Endothelial cell of umbilical vein (primary cell): ENCODE measurements at regions not wholly inside any gene's neighbourhood (a gene's known extent, or its start where the extent isn't known, plus 50 kb on each side); places are given as distances from the start of the nearest gene placed in this dataset.

Experiments
- BruUV-seq: library from RNA; stranded (reverse); fragments of 400-500 nt; replicated peaks from 2 replicates; lab custom pipeline; 2021; lab: Mats Ljungman, UMichigan
- CTCF ChIA-PET: fragments of 300-600, 350-600 bp; sonication (Branson Sonifier 250); formaldehyde crosslinking; loops from one replicate; lab custom pipeline; 2021; ENCODE audit warnings: antibody characterized with exemption, inconsistent platforms; lab: Charles Lee
- POLR2A ChIA-PET: fragments of 300-600, 350-600 bp; sonication (Branson Sonifier 250); formaldehyde crosslinking; loops from one replicate; lab custom pipeline; 2021; ENCODE audit warnings: antibody characterized with exemption, inconsistent platforms; lab: Charles Lee
- DNase-seq: peaks from one replicate; pipeline ENCODE4 v3.0.0-alpha.2; 2011; ENCODE audit warnings: low read depth, low spot score
- FAIRE-seq: peaks from 2 replicates; lab custom pipeline; 2011; peaks lifted over from hg19 to GRCh38; lab: Jason Lieb, UNC
- H2AFZ ChIP-seq: 2 replicates; pipeline ENCODE4 v1.6.0; 2012; ENCODE audit warnings: low read depth, low read length, control low read depth, inconsistent platforms
- H3K27ac ChIP-seq: 2 replicates; pipeline ENCODE4 v1.5.1; 2011; ENCODE audit warnings: low read depth, mild to moderate bottlenecking, control low read depth, low read length, moderate library complexity; ENCODE audit not compliant: insufficient read depth
- H3K27me3 ChIP-seq, 2 experiments: 2 replicates each; pipeline versions ENCODE4 v1.6.0 to v1.6.1; 2011; ENCODE audit warnings: low read length in 2 of 2, mixed read lengths in 1 of 2; ENCODE audit not compliant: control insufficient read depth in 2 of 2, insufficient read depth in 2 of 2
- H3K36me3 ChIP-seq, 2 experiments: 2 replicates in 1 of 2; 3 replicates in 1 of 2; pipeline ENCODE4 v1.5.1; 2011; ENCODE audit warnings: low read length in 2 of 2, mild to moderate bottlenecking in 1 of 2, moderate library complexity in 1 of 2; ENCODE audit not compliant: control insufficient read depth in 2 of 2, insufficient read depth in 2 of 2; ENCODE audit errors: extremely low read depth in 1 of 2
- H3K4me1 ChIP-seq: 3 replicates; pipeline ENCODE4 v1.5.1; 2011; ENCODE audit warnings: mild to moderate bottlenecking, low read length; ENCODE audit not compliant: control insufficient read depth, insufficient read depth; ENCODE audit errors: extremely low read depth
- H3K4me2 ChIP-seq: 2 replicates; pipeline ENCODE4 v1.6.1; 2011; ENCODE audit warnings: low read length, control low read depth, mixed read lengths; ENCODE audit not compliant: insufficient read depth
- H3K4me3 ChIP-seq, 3 experiments: fragments of 200-600 bp in 1 of 3; sonication (generic), shearing (Covaris generic) in 1 of 3; replicated peaks in 1 of 3; 2 replicates each; pipeline ENCODE4 v1.5.1; 2011 to 2016; ENCODE audit warnings: control low read depth in 3 of 3, low read length in 3 of 3, mild to moderate bottlenecking in 2 of 3, inconsistent platforms in 1 of 3, low read depth in 1 of 3, moderate library complexity in 1 of 3; ENCODE audit not compliant: insufficient read depth in 1 of 3
- H3K79me2 ChIP-seq: 2 replicates; pipeline ENCODE4 v1.6.0; 2012; ENCODE audit warnings: low read length, inconsistent platforms; ENCODE audit not compliant: control insufficient read depth, insufficient read depth
- H3K9ac ChIP-seq: replicated peaks from 2 replicates; pipeline ENCODE3; 2011; ENCODE audit warnings: low read length, control low read depth; ENCODE audit not compliant: insufficient read depth; ENCODE audit errors: extremely low read depth
- H3K9me1 ChIP-seq: replicated peaks from 3 replicates; pipeline ENCODE4 v1.6.0; 2011; ENCODE audit warnings: mild to moderate bottlenecking, low read length; ENCODE audit not compliant: control insufficient read depth, insufficient read depth; ENCODE audit errors: extremely low read depth
- H3K9me3 ChIP-seq: replicated peaks from 2 replicates; pipeline ENCODE4 v1.5.1; 2012; ENCODE audit warnings: low read length, inconsistent platforms; ENCODE audit not compliant: control insufficient read depth, insufficient read depth
- H4K20me1 ChIP-seq: replicated peaks from 2 replicates; pipeline ENCODE3; 2011; ENCODE audit warnings: mild to moderate bottlenecking, low read length; ENCODE audit not compliant: control insufficient read depth, insufficient read depth; ENCODE audit errors: extremely low read depth
- CTCF ChIP-seq, 2 donors: IDR thresholded peaks; 1 replicate in 1 of 2; 2 replicates in 1 of 2; pipeline ENCODE4 v1.5.1; 2011; ENCODE audit warnings: low read length in 2 of 2, mild to moderate bottlenecking in 2 of 2, moderate library complexity in 2 of 2, control low read depth in 1 of 2, inconsistent platforms in 1 of 2, low read depth in 1 of 2; ENCODE audit not compliant: insufficient read depth in 1 of 2; ENCODE audit errors: extremely low read depth in 1 of 2
- EZH2 ChIP-seq: IDR thresholded peaks from 2 replicates; pipeline ENCODE4 v1.6.1; 2012; ENCODE audit warnings: borderline replicate concordance, low read depth, mild to moderate bottlenecking, moderate library complexity, low read length, inconsistent platforms; ENCODE audit not compliant: severe bottlenecking
- FOS ChIP-seq: IDR thresholded peaks from 2 replicates; pipeline ENCODE4 v1.6.1; 2011; ENCODE audit warnings: mild to moderate bottlenecking, low read length, moderate library complexity, borderline replicate concordance; ENCODE audit not compliant: insufficient read depth
- GATA2 ChIP-seq: IDR thresholded peaks from 2 replicates; pipeline ENCODE4 v1.7.0; 2011; ENCODE audit warnings: low read depth, mild to moderate bottlenecking, moderate library complexity, mixed read lengths, low read length; ENCODE audit not compliant: insufficient read length, insufficient read depth
- JUN ChIP-seq: IDR thresholded peaks from 2 replicates; pipeline ENCODE4 v1.6.1; 2011; ENCODE audit warnings: borderline replicate concordance, low read depth; ENCODE audit not compliant: insufficient read length, insufficient read depth
- MAX ChIP-seq: IDR thresholded peaks from 2 replicates; pipeline ENCODE4 v1.6.1; 2011; ENCODE audit not compliant: insufficient read depth, insufficient read length
- MYC ChIP-seq: IDR thresholded peaks from one replicate; pipeline ENCODE4 v1.6.1; 2011; ENCODE audit warnings: mild to moderate bottlenecking, low read depth, low read length
- POLR2A ChIP-seq: IDR thresholded peaks from 2 replicates; pipeline ENCODE4 v1.6.1; 2012; ENCODE audit warnings: low read depth, mild to moderate bottlenecking, control low read depth, low read length
- POLR2AphosphoS5 ChIP-seq: IDR thresholded peaks from 2 replicates; pipeline ENCODE4 v1.6.1; 2012; ENCODE audit warnings: low read depth, mild to moderate bottlenecking, control low read depth, low read length, moderate library complexity; ENCODE audit not compliant: insufficient read depth
- dilution Hi-C: fragments of 300-500 bp; cut with MboI; formaldehyde crosslinking; loops from one replicate; pipeline ENCODE4 v1.15.0; 2019; ENCODE audit warnings: low sequenced_read_pairs; ENCODE audit not compliant: extremely low pct_ligation_motif_present
- intact Hi-C: fragments of 100-400 bp; cut with micrococcal nuclease; formaldehyde crosslinking; loops from one replicate; pipeline ENCODE4 v1.10.0; 2022

- Histone ChIP-seq H2AFZ (no peak overlapping the region), H3K4me2 (no peak overlapping the region), H3K9me3 (no peaks in the 10 kb centered on the region), H3K9me1 (no peaks in the 10 kb centered on the region), H3K27me3 (no peaks in the 10 kb centered on the region), H3K4me3 (no peak overlapping the region), H4K20me1 (no peaks in the 10 kb centered on the region), H3K36me3 (no peaks in the 10 kb centered on the region), H3K4me1 (peaks cover 17% of the 10 kb centered on the region), H3K79me2 (peaks cover 2% of the 10 kb centered on the region), H3K27ac (no peak overlapping the region), H3K9ac (no peak overlapping the region)
- dilution Hi-C loops, result no loop called here
- POLR2A ChIA-PET, result no interaction called here
- FAIRE-seq (no peak), DNase-seq (no peak)
- no TSS peak for BruUV-seq
- CTCF ChIA-PET, result no interaction called here
- intact Hi-C loops, result no loop called here
- TF ChIP-seq MAX (no peak), POLR2AphosphoS5 (no peak), EZH2 (no peak), GATA2 (no peak), CTCF (IDR thresholded peaks at IDR 0.05; ENCODE audit: extremely low read depth in 1 of 2, insufficient read depth in 1 of 2, low read depth in 1 of 2, low read length in 2 of 2) (no peak), POLR2A (no peak)
These were observed 91.5 kb upstream of the BLID start for GRCh38 chr11:122207505-122207904.

GRCh38 chr11:122205036-122205435 is 89.0 kb upstream of the BLID start:
- Histone ChIP-seq H3K27ac (no peak overlapping the region), H4K20me1 (no peaks in the 10 kb centered on the region), H3K4me2 (no peak overlapping the region), H3K9me3 (no peaks in the 10 kb centered on the region), H3K27me3 (no peaks in the 10 kb centered on the region), H3K9me1 (no peaks in the 10 kb centered on the region), H3K9ac (no peak overlapping the region), H3K4me3 (no peak overlapping the region), H3K79me2 (peaks cover 12% of the 10 kb centered on the region), H3K36me3 (no peaks in the 10 kb centered on the region), H2AFZ (peak overlapping the region; percentile 30), H3K4me1 (peaks cover 32% of the 10 kb centered on the region)
- FAIRE-seq (no peak), DNase-seq (no peak)
- no TSS peak for BruUV-seq
- intact Hi-C loops (no loop called here), dilution Hi-C loops (no loop called here)
- CTCF ChIA-PET, result interaction anchor here (0.7 to 4.5 kb wide), 5 partner anchors 10 to 551 kb away, joined by 3 to 58 read pairs (median 33); no protein-coding TSS in a partner anchor
- TF ChIP-seq POLR2AphosphoS5 (no peak), CTCF (IDR thresholded peaks at IDR 0.05; ENCODE audit: extremely low read depth in 1 of 2, insufficient read depth in 1 of 2, low read depth in 1 of 2, low read length in 2 of 2) (no peak), JUN (no peak), EZH2 (no peak), MYC (no peak), POLR2A (no peak), GATA2 (no peak), FOS (no peak), MAX (no peak)
- POLR2A ChIA-PET, result no interaction called here
